GM19455 (cell line): ENCODE measurements at regions not wholly inside any gene's neighbourhood (a gene's known extent, or its start where the extent isn't known, plus 50 kb on each side); places are given as distances from the start of the nearest gene placed in this dataset.
"Not testable (repeated sequence)": the region's sequence is repeated elsewhere in the genome, so short reads cannot be mapped to it uniquely, and the experiment has no call there.

Experiments
- ATAC-seq: cut with Tn5 transposase; IDR thresholded peaks from one replicate; pipeline ENCODE4 v1.9.1; 2021; ENCODE audit not compliant: unreplicated experiment

DNA sequence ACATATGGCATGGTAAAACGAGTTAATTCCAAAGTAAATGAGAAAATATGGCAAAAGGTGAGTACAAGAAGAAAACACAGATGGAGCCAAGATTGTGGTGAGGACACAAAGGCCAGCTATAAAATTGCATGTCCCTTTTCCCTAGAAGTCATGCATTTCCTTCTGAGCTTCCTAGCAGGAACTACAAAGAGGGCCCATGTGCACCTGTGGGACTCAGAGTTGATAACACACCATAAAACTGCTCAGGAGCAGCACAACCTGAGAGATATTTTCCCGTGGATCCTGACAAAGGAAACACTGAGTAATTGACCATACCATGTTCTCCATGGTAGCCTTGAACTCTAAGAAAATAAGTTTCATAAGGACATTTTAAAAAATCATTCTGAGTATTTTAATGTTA, 228.3 kb downstream of the DLEU7 start:
- ATAC-seq, result no peak

DNA sequence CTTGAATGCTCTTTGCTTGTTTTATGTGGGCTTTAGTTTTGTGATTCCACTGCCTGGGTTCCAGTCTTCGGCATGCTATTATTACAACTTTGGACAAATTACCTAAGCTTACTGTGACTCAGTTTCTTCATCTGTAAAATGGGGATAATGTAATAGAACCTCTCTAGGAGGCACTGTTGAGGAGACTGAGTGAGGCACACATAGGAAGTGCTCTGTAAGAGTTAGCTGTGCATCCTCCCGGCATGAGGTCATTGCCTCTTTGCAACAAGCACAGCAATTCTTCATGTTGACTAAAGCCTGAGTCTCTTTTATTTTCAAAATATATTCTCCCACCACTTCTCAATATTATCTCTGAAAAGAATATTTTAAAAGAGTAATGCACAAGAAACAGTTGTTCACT, 227.4 kb downstream of the DLEU7 start:
- ATAC-seq, result no peak

DNA sequence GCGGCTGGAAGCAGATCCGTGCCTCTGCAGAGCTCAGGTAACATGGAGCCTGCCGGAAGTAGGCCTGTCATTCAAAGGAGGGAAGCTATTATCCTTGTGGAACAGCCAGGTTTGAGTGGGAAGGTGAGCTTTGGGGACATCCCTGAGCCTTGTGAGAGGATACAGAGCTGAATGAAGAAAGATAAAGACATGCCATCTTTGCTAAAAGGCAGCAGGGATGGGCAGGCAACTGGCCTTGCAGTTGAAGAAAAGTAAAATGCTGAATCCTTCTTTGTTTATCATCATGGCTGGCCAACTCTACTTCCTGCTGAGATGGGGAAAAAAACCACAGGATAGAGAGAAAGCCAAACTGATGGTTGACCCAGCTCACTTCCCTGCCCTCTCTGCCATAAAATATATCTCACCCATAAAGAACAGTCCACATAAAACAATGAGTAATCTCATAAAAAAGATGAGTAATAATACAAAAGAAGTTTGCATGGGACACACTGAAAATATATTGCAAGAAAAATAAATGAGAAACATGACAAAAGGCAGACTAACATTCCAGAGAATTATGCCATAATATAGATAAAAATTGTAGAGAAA, 226.3 kb downstream of the DLEU7 start:
- ATAC-seq, result no peak

DNA sequence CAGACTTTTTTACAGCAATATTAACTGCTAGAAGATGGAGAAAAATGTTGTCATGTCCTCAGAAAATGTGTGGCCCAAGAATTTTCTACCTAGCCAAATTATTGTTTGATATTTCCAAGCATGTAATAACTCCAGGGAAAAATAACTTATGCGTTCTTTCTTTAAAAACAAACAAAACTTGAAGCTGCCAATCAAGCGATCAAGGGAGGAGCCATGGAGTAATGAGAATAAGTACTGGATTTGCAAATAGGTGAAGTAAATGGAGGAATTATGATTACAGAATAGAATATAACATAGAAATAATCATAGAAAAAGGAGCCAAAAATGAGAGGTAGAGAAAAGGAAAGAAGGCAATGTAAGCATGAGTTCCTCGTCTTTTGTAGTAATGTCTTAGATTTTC, 225.3 kb downstream of the DLEU7 start:
- ATAC-seq, result no peak

DNA sequence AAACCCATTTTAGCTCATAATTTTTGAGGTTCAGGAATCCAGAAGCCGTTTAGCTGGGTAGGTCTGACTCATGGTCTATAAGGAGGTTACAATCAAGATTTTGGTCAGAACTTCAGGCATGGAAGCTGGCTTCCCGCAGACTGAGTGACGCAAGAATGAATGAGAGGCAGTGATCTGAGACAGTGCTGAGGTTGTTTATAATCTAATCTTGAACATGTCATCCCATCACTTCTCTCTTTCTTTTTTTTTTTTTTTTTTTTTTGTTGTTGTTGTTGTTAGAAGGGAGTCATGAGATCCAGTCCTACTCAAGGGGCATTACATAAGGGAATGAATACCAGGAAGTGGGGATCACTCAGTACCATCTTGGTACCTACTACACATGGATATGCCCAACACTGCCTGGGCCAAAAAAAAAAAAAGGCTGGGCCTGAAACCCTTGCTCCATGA, 217.4 kb downstream of the DLEU7 start:
- ATAC-seq, result no peak

DNA sequence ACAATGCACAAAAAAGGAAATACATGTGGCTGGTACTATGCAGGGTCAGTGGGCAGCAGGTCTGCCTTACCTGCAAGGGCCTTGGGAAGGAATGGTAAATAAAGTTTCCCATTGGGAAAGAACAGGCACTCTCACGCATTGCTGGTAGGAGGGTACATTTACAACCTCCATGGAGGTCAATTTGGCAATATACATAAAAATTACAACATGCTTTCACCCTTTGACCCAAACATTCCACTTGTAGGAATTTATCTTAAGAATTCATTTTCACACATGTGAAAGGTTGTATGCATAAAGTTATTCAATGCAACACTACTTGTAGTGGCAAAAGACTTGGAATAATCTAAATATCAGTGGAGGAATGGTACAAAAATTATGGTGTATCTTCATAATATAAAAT, 216.4 kb downstream of the DLEU7 start:
- no peak for ATAC-seq

DNA sequence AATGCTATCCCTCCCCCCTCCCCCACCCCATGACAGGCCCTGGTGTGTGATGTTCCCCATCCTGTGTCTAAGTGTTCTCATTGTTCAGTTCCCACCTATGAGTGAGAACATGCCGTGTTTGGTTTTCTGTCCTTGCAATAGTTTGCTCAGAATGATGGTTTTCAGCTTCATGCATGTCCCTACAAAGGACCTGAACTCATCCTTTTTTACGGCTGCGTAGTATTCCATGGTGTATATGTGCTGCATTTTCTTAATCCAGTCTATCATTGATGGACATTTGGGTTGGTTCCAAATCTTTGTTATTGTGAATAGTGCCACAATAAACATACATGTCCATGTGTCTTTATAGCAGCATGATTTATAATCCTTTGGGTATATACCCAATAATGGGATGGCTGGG, 215.0 kb downstream of the DLEU7 start:
- not testable (repeated sequence) for ATAC-seq

DNA sequence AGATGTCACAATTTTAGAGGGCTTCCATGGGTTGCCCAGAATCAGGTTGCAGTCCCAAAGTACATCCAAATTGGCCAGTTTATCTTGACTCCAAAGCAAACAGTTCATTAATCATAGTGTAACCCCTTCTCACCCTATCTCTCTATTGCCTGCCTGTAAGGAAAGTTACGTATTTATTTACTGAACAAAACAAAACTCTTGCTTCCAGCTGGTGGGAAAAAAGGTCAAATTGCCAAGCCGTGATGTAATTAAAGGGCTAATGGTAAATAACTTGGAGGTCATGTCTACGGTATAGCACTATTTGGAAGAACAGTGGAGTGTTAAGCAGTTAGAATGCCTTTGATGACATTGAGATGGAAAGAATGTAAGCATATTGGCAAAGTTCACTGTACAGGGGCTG, 214.0 kb downstream of the DLEU7 start:
- ATAC-seq, result no peak

DNA sequence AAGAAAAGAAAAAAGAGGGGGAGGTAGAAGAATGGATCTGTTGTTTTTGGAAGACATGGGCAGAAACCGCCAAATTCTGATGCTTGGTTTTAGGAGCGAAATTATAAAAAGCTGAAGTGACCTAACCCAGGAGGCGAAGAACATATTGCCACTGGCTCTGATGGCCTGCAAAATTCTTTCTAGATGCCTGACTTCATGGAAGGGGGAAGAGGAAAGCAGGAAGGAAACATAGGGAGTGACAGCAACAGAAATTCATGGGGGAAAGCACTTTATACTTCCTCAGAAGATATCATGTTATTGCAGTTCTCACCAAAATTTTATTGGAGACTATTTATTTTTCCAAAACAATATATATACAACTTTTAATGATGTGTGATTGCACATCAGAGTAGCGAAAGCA, 213.5 kb downstream of the DLEU7 start:
- no peak for ATAC-seq

DNA sequence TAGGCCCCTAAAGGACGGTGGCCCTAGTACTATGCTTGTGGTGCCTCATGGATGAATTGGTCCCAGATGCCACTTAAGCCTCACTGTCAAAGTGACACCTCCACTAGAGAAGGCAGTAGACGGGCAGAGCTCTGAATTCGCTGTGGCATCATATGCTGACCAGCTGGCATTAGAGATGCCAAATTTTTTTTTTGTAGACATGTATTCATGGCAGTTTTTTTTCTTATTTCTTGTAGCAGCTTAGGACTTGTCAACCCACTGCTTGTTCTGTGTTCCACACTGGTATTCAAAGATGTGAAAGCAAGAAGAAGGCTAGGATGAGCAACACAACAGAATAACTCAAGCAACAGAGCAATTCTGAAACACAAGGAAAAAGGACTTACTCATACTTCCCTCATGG, 212.5 kb downstream of the DLEU7 start:
- ATAC-seq, result no peak

DNA sequence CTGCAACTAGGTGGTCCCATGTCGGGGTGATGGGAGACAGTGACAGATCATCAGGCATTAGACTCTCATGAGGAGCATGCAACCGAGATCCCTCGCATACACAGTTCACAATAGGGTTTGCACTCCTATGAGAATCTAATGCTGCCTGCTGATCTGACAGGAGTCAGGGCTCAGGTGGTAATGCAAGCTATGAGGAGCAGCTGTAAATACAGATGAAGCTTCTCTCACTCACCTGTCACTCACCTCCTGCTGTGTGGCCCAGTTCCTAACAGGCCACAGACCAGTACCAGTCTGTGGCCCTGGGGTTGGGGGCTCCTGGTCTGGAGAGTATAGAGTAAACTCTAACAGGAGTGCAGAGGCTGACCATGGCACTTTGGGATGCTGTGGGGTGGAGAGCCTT, 209.2 kb downstream of the DLEU7 start:
- ATAC-seq, result no peak

DNA sequence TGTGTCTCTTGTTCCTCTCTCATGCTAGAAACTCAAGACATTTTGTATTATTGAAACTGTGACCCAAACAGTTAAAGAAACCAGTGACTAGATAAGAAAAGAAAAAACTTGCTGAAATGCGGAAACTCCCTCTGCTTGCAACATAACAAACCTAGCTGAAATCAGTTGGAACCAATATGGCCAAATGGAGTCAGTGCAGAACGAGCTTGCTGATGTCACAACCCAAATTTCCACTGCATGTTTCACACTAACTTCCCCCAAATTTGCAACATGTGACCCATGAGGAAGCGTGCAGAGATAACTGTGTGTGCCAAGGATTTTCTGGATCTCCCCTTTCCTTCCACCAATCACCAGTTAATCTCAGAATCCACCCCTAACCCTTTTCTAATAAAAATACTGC, 208.0 kb downstream of the DLEU7 start:
- ATAC-seq, result peak; percentile 52

DNA sequence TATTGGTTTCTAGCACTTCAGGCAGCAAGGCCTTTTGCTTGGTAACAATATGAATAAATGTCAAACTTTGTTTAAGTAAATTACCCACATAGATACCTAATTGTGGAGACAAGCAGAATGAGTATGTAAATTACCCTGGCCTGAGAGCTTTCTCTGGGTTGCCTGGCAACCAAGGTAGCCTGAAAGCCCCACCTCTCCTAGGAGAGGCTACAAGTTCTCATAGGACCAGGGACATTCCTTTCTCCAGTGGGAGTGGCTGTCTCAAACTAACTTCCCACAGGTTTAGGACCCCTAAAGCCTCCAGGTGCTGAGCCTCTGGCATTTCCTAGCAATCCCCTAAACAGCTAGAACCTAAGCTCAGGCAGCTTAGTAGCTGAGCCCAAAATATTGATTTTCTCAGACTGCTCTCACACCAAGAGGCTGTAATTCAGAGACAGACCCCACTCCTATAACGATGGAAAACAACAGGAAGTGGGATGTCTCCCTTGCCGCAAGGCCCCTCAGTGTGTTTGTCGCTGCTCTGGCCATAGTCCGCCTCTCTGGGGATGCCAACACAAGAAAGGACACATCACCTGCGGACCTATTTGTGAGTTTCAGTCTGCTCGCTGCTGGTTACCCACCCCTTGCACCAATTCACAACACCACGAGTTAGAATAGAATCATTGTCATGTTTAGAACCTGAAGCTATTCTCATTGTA, 207.3 kb downstream of the DLEU7 start:
- ATAC-seq, result peak; percentile 64

DNA sequence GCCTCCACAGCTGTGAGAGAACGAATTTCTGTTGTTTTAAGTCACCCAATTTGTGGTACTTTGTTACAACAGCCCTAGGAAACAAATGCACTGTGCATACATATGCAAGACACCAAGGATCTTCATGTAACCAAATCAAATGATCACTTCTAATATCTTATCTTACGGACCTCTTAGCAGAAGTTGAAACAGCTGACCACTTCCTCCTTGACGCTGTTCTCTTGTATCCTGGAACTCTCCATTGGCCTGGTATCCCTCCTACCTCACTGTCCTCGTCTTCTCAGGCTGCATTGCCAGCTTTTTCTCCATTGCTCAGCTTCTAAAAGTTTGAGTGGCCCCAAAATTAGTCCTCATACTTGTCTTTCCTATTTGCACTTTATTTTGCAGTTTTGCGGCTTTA, 200.4 kb downstream of the DLEU7 start:
- ATAC-seq, result no peak

DNA sequence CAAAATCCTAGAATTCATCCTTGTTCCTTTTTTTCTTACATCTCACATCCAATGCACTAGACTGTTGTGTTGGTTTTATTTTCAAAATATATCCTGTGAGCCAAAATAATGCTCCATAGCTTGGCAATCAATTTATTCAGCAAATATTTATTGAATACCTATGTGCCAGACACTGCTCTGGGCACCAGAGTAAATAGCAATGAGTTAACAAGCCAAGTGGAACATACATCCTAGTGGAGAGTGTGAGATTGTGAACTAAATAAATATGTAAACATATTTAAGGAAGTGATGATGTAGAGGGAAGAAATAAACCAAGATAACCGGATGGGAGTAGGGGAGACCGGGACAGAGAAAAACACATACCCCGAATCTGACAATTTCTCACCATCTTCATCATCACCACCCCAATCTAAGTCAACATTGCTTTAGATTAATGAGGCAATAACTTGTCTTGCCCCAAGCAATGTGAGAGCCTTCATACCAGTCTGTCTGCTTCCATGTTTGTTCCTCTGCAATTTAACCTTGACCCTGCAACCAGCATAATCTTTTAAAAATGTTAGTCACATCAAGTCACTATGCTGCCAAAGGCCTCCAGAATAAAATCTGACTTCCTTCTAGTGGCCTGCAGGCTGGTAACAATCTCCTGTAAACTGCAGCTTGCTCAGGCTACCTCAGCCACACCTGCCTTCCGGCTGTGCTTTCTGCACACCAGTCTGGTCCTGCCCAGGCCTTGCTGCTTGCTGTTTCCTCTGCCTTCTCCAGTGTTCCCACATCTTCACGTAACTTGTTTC, 199.2 kb downstream of the DLEU7 start:
- no peak for ATAC-seq

DNA sequence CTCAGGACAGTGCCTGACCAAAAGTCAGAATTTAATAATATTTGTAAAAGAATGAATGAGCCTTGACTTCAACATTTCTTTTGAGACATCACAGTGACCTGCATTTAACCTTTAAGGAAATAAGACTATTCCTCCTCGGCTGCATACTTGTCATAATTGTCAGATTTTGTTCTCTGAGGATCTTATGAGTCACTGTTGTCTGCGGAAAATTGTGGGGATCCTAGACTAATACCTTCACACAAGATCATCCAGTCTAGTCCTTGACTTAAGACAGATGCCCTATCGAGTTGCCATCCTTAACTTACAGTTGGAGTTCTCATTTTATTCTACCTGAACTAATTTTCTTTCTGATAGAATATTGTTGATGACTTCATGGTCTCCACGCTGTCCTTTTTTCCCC, 198.4 kb downstream of the DLEU7 start:
- ATAC-seq, result no peak

DNA sequence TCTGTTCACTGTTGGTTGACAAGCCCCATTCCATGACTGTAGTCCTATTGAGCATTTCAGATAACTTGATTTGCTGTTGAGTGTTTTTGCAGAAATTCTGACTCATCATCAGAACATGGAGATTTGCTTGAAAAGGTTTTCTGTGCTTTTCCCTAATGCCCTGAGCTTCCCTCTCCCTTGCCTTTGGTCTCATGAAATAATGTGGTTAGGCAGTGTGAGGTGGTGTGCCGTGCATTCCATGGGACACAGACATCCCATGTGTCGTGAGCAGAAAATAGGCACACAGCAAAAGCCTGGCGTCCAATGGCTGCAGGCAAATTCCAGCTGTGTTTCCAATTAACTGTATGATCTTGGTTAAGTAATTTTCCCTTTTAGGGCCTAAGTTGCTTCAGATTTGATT, 197.4 kb downstream of the DLEU7 start:
- ATAC-seq, result no peak

DNA sequence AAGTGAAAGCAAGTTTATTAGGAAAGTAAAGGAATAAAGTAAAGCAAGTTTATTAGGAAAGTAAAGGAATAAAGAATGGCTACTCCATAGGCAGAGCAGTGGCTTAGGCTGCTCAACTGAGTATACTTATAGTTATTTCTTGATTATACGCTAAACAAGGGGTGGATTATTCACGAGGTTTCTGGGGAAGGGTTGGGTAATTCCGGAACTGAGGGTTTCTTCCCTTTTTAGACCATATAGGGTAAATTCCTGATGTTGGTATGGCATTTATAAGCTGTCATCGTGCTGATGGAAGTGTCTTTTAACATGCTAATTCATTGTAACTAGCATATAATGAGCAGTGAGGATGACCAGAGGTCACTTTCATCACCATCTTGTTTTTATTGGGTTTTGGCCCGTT, 194.3 kb downstream of the DLEU7 start:
- ATAC-seq, result no peak

DNA sequence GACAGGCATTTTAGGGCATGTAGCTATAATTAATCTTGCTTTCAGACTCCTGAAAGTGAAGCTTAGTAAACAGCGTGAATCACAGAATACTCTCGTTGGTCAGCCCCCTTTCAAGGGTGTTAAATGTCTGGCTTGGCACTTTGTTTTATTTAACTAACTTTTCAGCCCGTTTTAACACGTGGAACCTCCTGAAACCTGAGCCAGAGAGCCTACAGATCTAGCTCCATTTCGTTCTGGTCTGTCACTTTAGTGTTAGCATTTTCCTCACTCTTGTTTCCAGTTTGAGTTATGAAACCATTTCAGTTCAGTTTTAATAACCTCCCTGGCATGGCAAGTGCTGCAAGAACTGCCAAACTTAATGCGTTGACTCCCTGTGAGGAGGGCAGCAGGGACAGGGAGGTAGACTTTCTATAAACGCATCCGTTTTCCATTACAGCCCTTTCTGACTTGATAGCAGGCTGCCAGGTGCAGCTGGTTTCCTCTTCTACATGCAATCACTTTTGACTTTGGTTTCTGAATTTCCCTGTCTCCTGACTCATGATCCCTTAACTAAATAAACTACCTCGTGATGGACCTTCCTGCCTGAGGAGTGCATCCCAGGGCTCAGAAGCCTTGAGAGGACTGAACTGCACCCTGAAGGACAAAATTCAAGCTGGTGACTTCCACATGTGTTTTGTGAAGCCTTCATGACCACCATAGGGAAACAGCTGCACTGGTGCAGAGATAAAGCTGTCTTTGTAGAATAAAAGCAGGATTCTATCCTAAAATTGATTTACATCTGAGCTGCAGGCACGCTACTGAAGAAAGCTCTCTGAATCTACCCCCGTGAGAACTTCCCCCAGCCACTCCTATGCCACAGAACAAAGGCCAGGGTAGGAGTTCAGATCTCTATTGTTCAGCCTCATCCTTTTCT, 192.6 kb downstream of the DLEU7 start:
- ATAC-seq, result no peak

DNA sequence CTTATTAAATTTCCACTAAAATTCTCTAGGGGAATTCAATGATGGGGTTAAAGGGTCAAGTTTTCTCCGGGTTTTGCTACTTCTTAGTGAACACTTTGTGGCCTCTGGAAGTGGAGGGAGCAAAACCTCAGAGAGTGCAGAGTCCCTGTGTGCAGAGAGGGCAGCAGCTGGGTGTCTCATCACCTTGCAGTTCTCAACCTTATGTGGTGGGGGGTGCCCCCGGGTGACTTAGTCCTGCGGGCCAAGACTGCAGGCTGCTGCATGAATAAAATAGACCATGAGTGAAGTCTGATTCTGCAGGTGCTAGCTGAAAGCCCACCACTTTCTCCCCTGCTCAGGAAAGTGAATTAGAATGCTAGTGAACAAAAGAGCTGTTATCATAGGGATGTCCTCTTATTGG, 191.6 kb downstream of the DLEU7 start:
- ATAC-seq, result no peak

DNA sequence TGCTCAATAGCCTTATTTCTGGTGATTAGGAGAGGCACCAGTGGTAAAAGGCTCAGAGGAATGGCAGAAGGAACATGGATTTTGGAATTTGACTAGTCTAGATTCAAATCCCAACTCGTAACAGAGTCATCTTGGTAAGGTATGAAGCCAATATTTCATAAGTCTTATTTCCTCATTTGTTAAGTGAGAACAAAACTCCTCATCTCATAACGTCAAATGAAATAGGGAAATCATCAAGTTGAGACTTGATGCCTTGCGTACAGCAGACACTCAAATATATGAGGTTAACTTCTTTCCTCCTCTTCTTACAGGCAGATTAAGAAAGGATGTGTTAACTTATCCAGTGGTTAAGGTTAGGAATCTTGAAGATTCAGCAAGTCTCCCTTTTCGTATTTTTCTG, 189.2 kb downstream of the DLEU7 start:
- ATAC-seq, result no peak
